ENCODE measurements at regions not wholly inside any gene's neighbourhood (a gene's known extent, or its start where the extent isn't known, plus 50 kb on each side); places are given as distances from the start of the nearest gene placed in this dataset.

GRCh38 chr1:88163187-88163586 is 520.9 kb upstream of the PKN2 start:
- TF ChIP-seq, protein P1, sequence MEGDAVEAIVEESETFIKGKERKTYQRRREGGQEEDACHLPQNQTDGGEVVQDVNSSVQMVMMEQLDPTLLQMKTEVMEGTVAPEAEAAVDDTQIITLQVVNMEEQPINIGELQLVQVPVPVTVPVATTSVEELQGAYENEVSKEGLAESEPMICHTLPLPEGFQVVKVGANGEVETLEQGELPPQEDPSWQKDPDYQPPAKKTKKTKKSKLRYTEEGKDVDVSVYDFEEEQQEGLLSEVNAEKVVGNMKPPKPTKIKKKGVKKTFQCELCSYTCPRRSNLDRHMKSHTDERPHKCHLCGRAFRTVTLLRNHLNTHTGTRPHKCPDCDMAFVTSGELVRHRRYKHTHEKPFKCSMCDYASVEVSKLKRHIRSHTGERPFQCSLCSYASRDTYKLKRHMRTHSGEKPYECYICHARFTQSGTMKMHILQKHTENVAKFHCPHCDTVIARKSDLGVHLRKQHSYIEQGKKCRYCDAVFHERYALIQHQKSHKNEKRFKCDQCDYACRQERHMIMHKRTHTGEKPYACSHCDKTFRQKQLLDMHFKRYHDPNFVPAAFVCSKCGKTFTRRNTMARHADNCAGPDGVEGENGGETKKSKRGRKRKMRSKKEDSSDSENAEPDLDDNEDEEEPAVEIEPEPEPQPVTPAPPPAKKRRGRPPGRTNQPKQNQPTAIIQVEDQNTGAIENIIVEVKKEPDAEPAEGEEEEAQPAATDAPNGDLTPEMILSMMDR (conservative IDR thresholded peaks at IDR 0.05; ENCODE audit: low read depth, low read length): no peak
- no peak for TF ChIP-seq EZH2 (IDR thresholded peaks at IDR 0.05; ENCODE audit: borderline replicate concordance, low read depth, low read length, poor library complexity, severe bottlenecking)

Measured in A673 (cell line).